SK-N-SH (cell line): ENCODE measurements at regions not wholly inside any gene's neighbourhood (a gene's known extent, or its start where the extent isn't known, plus 50 kb on each side); places are given as distances from the start of the nearest gene placed in this dataset.

Experiments used
- CTCF ChIA-PET: fragments of 300-600, 350-600 bp; formaldehyde crosslinking; extraction: SDS; loops from one replicate; lab custom pipeline; 2021; lab: Yijun Ruan, JAX
- POLR2A ChIA-PET: fragments of 350-600 bp; sonication (Branson Sonifier 250); formaldehyde crosslinking; extraction: SDS; loops from one replicate; lab custom pipeline; 2020; ENCODE audit warnings: antibody characterized with exemption, inconsistent platforms; lab: Yijun Ruan, JAX
- DNase-seq: peaks from one replicate; pipeline ENCODE4 v3.0.0; 2012
- H2AFZ ChIP-seq: fragments of 200-600 bp; sonication (generic); 2 replicates; pipeline ENCODE4 v1.8.1; 2016; ENCODE audit warnings: antibody characterized with exemption, mild to moderate bottlenecking, low read depth
- H3F3A ChIP-seq: fragments of 200-600 bp; sonication (generic); replicated peaks from 2 replicates; pipeline ENCODE3; 2016; ENCODE audit warnings: antibody characterized with exemption, mild to moderate bottlenecking; ENCODE audit not compliant: insufficient read depth
- H3K27ac ChIP-seq, 2 experiments: fragments of 200-500 bp in 1 of 2; fragments of 200-600 bp in 1 of 2; sonication (Bioruptor generic) in 1 of 2; sonication (generic), shearing (Covaris generic) in 1 of 2; 2 replicates each; pipeline versions ENCODE4 v1.5.1 to v1.6.1; 2014 to 2016; ENCODE audit warnings: low read depth in 2 of 2, inconsistent platforms in 1 of 2, low read length in 1 of 2, mild to moderate bottlenecking in 1 of 2, mixed read lengths in 1 of 2
- H3K27me3 ChIP-seq: fragments of 200-600 bp; sonication (generic), shearing (Covaris generic); 2 replicates; pipeline ENCODE4 v1.6.1; 2016; ENCODE audit warnings: mixed run types; ENCODE audit not compliant: insufficient read depth
- H3K36me3 ChIP-seq, 2 experiments: fragments of 200-500 bp in 1 of 2; fragments of 200-600 bp in 1 of 2; sonication (Bioruptor generic) in 1 of 2; sonication (generic) in 1 of 2; replicated peaks in 1 of 2; 2 replicates each; pipeline versions ENCODE3 to v1.5.1; 2014 to 2016; ENCODE audit warnings: low read length in 1 of 2, mild to moderate bottlenecking in 1 of 2; ENCODE audit not compliant: insufficient read depth in 2 of 2, control insufficient read depth in 1 of 2
- H3K4me1 ChIP-seq, 2 experiments: fragments of 200-500 bp in 1 of 2; fragments of 200-600 bp in 1 of 2; sonication (Bioruptor generic) in 1 of 2; sonication (generic), shearing (Covaris generic) in 1 of 2; 2 replicates each; pipeline versions ENCODE4 v1.5.1 to v1.6.1; 2014 to 2016; ENCODE audit warnings: low read depth in 1 of 2, low read length in 1 of 2, mixed run types in 1 of 2; ENCODE audit not compliant: insufficient read depth in 2 of 2, control insufficient read depth in 1 of 2
- H3K4me2 ChIP-seq: fragments of 200-600 bp; sonication (generic), shearing (Covaris generic); 2 replicates; pipeline ENCODE4 v1.6.1; 2017; ENCODE audit warnings: mixed run types
- H3K4me3 ChIP-seq, 2 experiments: fragments of 200-500 bp in 1 of 2; fragments of 200-600 bp in 1 of 2; sonication (Bioruptor generic) in 1 of 2; sonication (generic), shearing (Covaris generic) in 1 of 2; 2 replicates each; pipeline versions ENCODE4 v1.5.1 to v1.8.1; 2014 to 2016; ENCODE audit warnings: low read depth in 2 of 2, inconsistent platforms in 1 of 2, low read length in 1 of 2, mild to moderate bottlenecking in 1 of 2, mixed read lengths in 1 of 2, moderate library complexity in 1 of 2
- H3K79me2 ChIP-seq: fragments of 200-600 bp; sonication (generic); 2 replicates; pipeline ENCODE4 v1.8.1; 2017; ENCODE audit warnings: mild to moderate bottlenecking; ENCODE audit not compliant: insufficient read depth
- H3K9ac ChIP-seq: fragments of 200-600 bp; sonication (generic); 2 replicates; pipeline ENCODE4 v1.6.1; 2017; ENCODE audit warnings: mixed run types
- H3K9me2 ChIP-seq: fragments of 200-600 bp; sonication (generic); 2 replicates; pipeline ENCODE4 v1.6.1; 2017; ENCODE audit warnings: mixed run types
- H3K9me3 ChIP-seq: fragments of 200-600 bp; sonication (generic); 2 replicates; pipeline ENCODE4 v1.6.1; 2017; ENCODE audit warnings: mixed run types, mild to moderate bottlenecking, moderate library complexity
- H4K20me1 ChIP-seq: fragments of 200-600 bp; sonication (generic); 2 replicates; pipeline ENCODE4 v1.6.1; 2017; ENCODE audit warnings: mild to moderate bottlenecking, mixed run types; ENCODE audit not compliant: insufficient read depth
- ELF1 ChIP-seq: IDR thresholded peaks from 2 replicates; pipeline ENCODE4 v1.4.0; 2012
- EP300 ChIP-seq, 2 experiments: IDR thresholded peaks; 2 replicates each; pipeline versions ENCODE4 v1.4.0 to v1.6.1; 2012; ENCODE audit warnings: borderline replicate concordance in 1 of 2, low read depth in 1 of 2, low read length in 1 of 2
- EZH2phosphoT487 ChIP-seq: fragments of 200-600 bp; sonication (generic); IDR thresholded peaks from 2 replicates; pipeline ENCODE4 v1.6.1; 2017; ENCODE audit warnings: low read depth, mixed run types, mild to moderate bottlenecking, antibody characterized with exemption, moderate library complexity, borderline replicate concordance
- FOXM1 ChIP-seq: IDR thresholded peaks from 2 replicates; pipeline ENCODE4 v1.4.0; 2012; ENCODE audit warnings: low read depth, mild to moderate bottlenecking
- JUND ChIP-seq: IDR thresholded peaks from 2 replicates; pipeline ENCODE4 v1.4.0; 2012
- MEF2A ChIP-seq: IDR thresholded peaks from 2 replicates; pipeline ENCODE4 v1.4.0; 2012; ENCODE audit warnings: low read depth, borderline replicate concordance
- MXI1 ChIP-seq: IDR thresholded peaks from 2 replicates; pipeline ENCODE4 v1.6.1; 2012; ENCODE audit warnings: mild to moderate bottlenecking, low read depth, low read length, improper control_type of control experiment
- NRF1 ChIP-seq: IDR thresholded peaks from 2 replicates; pipeline ENCODE4 v1.6.1; 2012; ENCODE audit warnings: low read depth, mild to moderate bottlenecking, low read length
- RCOR1 ChIP-seq: fragments of 150-350 bp; IDR thresholded peaks from 2 replicates; pipeline ENCODE4 v1.6.1; 2017; ENCODE audit warnings: antibody characterized with exemption, low read length
- RXRA ChIP-seq: IDR thresholded peaks from 2 replicates; pipeline ENCODE4 v1.4.0; 2012; ENCODE audit warnings: low read depth, mild to moderate bottlenecking, borderline replicate concordance
- SMC3 ChIP-seq: IDR thresholded peaks from 2 replicates; pipeline ENCODE4 v1.6.1; 2012; ENCODE audit warnings: low read depth, low read length, improper control_type of control experiment
- TAF1 ChIP-seq: IDR thresholded peaks from 2 replicates; pipeline ENCODE4 v1.6.1; 2012; ENCODE audit warnings: low read depth, mild to moderate bottlenecking, low read length, moderate library complexity, borderline replicate concordance
- YY1 ChIP-seq: IDR thresholded peaks from 2 replicates; pipeline ENCODE4 v1.4.0; 2012; ENCODE audit warnings: low read depth, mild to moderate bottlenecking
- WGBS: methylation state at CpG from one replicate; pipeline ENCODE4 v1.1.6; 2017; ENCODE audit warnings: low lambda C conversion rate; 5-methylcytosine and 5-hydroxymethylcytosine counted together
- TF ChIP-seq, protein P1 (sequence below): IDR thresholded peaks from 2 replicates; pipeline ENCODE4 v1.4.0; 2012; ENCODE audit warnings: low read depth, borderline replicate concordance
- TF ChIP-seq, protein P2 (sequence below): fragments of 150-350 bp; IDR thresholded peaks from 2 replicates; pipeline ENCODE4 v1.6.1; 2017; ENCODE audit warnings: antibody characterized with exemption, low read length, low read depth, borderline replicate concordance
- TF ChIP-seq, protein P3 (sequence below): fragments of 200-600 bp; sonication (generic); IDR thresholded peaks from 2 replicates; pipeline ENCODE4 v1.6.1; 2017; ENCODE audit warnings: antibody characterized with exemption, mild to moderate bottlenecking, moderate library complexity
- TF ChIP-seq, protein P4 (sequence below): IDR thresholded peaks from 2 replicates; pipeline ENCODE4 v1.4.0; 2012; ENCODE audit warnings: low read depth, borderline replicate concordance

DNA sequence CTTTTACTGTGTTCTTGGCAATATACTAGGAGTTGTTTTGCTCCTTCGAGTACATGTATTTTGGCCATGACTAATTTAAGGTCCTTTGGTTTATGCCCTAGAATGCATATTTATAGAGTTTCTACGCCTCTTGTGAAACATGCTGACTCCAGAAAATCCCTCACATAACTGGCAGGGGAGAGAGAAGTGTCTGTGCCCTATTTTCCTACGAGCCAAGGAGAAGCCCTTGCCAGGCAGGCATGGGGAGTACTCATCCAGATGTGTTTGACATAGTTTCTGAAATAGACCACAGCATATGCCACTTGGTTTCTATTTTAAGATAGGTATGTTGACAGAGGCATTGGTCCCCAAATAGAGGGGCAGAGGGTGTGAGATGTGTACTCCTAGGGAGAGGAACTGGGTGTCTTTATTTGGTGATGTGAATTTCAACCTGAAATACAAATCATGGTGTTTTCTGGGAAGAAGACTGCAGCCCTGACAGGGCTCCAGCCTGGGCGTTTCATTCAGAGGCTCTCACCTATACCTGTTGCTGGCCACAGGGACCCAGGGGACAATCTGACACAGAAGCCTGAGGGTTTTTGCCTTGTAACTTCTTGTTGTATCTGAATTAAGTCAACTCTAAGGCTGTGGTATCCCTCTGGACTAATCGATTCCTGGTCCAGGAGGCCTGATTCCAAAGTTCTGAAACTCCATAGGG lies 267.8 kb upstream of the C2CD4B start:
- H3K4me3 ChIP-seq: no peak overlapping the region
- ChIA-PET CTCF (no interaction called here), POLR2A (no interaction called here)
- 90% methylated on average over 5 of the region's 5 CpGs for WGBS
- no peak for TF ChIP-seq FOXM1
- no peak overlapping the region for H3K27ac ChIP-seq
- H3K79me2 ChIP-seq: peaks cover 30% of the 10 kb centered on the region; the same call in 1 of the 2 replicates
- no peaks in the 10 kb centered on the region for H3K27me3 ChIP-seq
- no peak overlapping the region for H2AFZ ChIP-seq
- H3K9me2 ChIP-seq: no peaks in the 10 kb centered on the region
- no peaks in the 10 kb centered on the region for H3K36me3 ChIP-seq
- H3K9ac ChIP-seq: no peak overlapping the region
- H3K4me1 ChIP-seq: peaks cover 0 to 13% of the 10 kb centered on the region in 2 experiments; a peak in 2 of 4 replicates
- DNase-seq: no peak
- no peaks in the 10 kb centered on the region for H3K9me3 ChIP-seq
- no peak overlapping the region for H3K4me2 ChIP-seq
- no peaks in the 10 kb centered on the region for H4K20me1 ChIP-seq
- peaks cover 10% of the 10 kb centered on the region for H3F3A ChIP-seq

DNA sequence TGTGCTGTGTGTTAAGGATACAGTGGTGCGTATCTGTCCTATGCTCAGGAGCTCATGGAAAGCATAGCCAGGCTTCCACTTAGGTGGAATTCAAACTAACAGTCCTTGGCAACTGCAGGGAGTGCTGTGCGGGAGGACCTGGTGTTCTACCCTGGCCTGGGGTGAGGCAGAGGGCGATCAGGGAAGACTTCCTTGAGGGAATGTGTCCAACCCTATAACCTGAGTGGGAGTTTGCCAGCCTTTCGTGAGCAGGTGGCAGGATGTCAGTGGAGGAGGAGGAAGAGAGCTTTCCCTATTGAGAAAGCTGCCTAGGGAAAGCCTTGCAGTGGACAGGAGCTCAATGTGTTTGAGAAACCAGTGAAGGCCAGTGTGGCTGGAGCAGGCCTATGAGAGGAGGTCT lies 271.1 kb upstream of the C2CD4B start:
- H3F3A ChIP-seq: no peaks in the 10 kb centered on the region
- POLR2A ChIA-PET: no interaction called here
- H3K27me3 ChIP-seq: no peaks in the 10 kb centered on the region
- no peak overlapping the region for H2AFZ ChIP-seq
- no peaks in the 10 kb centered on the region for H4K20me1 ChIP-seq
- 95% methylated on average over 4 of the region's 4 CpGs for WGBS
- no peak overlapping the region for H3K4me2 ChIP-seq
- H3K4me1 ChIP-seq: peaks cover 0 to 3% of the 10 kb centered on the region in 2 experiments; a peak in 1 of 4 replicates
- H3K9me2 ChIP-seq: no peaks in the 10 kb centered on the region
- TF ChIP-seq, protein P1, sequence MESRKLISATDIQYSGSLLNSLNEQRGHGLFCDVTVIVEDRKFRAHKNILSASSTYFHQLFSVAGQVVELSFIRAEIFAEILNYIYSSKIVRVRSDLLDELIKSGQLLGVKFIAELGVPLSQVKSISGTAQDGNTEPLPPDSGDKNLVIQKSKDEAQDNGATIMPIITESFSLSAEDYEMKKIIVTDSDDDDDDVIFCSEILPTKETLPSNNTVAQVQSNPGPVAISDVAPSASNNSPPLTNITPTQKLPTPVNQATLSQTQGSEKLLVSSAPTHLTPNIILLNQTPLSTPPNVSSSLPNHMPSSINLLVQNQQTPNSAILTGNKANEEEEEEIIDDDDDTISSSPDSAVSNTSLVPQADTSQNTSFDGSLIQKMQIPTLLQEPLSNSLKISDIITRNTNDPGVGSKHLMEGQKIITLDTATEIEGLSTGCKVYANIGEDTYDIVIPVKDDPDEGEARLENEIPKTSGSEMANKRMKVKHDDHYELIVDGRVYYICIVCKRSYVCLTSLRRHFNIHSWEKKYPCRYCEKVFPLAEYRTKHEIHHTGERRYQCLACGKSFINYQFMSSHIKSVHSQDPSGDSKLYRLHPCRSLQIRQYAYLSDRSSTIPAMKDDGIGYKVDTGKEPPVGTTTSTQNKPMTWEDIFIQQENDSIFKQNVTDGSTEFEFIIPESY: no peak
- TF ChIP-seq RXRA: no peak
- no peak for TF ChIP-seq ELF1
- no peak for TF ChIP-seq MEF2A
- TF ChIP-seq, protein P2, sequence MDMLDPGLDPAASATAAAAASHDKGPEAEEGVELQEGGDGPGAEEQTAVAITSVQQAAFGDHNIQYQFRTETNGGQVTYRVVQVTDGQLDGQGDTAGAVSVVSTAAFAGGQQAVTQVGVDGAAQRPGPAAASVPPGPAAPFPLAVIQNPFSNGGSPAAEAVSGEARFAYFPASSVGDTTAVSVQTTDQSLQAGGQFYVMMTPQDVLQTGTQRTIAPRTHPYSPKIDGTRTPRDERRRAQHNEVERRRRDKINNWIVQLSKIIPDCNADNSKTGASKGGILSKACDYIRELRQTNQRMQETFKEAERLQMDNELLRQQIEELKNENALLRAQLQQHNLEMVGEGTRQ: no peak
- no peak for TF ChIP-seq RCOR1
- no peak for TF ChIP-seq TAF1
- no peak for TF ChIP-seq EP300 (IDR thresholded peaks at IDR 0.05; ENCODE audit: borderline replicate concordance in 1 of 2, low read depth in 1 of 2, low read length in 1 of 2)
- TF ChIP-seq YY1: no peak
- TF ChIP-seq, protein P3, sequence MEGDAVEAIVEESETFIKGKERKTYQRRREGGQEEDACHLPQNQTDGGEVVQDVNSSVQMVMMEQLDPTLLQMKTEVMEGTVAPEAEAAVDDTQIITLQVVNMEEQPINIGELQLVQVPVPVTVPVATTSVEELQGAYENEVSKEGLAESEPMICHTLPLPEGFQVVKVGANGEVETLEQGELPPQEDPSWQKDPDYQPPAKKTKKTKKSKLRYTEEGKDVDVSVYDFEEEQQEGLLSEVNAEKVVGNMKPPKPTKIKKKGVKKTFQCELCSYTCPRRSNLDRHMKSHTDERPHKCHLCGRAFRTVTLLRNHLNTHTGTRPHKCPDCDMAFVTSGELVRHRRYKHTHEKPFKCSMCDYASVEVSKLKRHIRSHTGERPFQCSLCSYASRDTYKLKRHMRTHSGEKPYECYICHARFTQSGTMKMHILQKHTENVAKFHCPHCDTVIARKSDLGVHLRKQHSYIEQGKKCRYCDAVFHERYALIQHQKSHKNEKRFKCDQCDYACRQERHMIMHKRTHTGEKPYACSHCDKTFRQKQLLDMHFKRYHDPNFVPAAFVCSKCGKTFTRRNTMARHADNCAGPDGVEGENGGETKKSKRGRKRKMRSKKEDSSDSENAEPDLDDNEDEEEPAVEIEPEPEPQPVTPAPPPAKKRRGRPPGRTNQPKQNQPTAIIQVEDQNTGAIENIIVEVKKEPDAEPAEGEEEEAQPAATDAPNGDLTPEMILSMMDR: no peak
- TF ChIP-seq SMC3: no peak
- no peak for TF ChIP-seq MXI1
- TF ChIP-seq, protein P4, sequence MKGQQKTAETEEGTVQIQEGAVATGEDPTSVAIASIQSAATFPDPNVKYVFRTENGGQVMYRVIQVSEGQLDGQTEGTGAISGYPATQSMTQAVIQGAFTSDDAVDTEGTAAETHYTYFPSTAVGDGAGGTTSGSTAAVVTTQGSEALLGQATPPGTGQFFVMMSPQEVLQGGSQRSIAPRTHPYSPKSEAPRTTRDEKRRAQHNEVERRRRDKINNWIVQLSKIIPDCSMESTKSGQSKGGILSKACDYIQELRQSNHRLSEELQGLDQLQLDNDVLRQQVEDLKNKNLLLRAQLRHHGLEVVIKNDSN: no peak
- TF ChIP-seq JUND: no peak
- TF ChIP-seq EZH2phosphoT487: no peak
- TF ChIP-seq NRF1: no peak
- no peaks in the 10 kb centered on the region for H3K36me3 ChIP-seq
- H3K9me3 ChIP-seq: no peaks in the 10 kb centered on the region
- no peak overlapping the region for H3K9ac ChIP-seq
- no peak for DNase-seq
- peaks cover 33% of the 10 kb centered on the region; the same call in 1 of the 2 replicates for H3K79me2 ChIP-seq
- H3K4me3 ChIP-seq: no peak overlapping the region
- CTCF ChIA-PET: no interaction called here
- H3K27ac ChIP-seq: no peak overlapping the region
